ENCODE measurements at regions not wholly inside any gene's neighbourhood (a gene's known extent, or its start where the extent isn't known, plus 50 kb on each side); places are given as distances from the start of the nearest gene placed in this dataset.

DNA sequence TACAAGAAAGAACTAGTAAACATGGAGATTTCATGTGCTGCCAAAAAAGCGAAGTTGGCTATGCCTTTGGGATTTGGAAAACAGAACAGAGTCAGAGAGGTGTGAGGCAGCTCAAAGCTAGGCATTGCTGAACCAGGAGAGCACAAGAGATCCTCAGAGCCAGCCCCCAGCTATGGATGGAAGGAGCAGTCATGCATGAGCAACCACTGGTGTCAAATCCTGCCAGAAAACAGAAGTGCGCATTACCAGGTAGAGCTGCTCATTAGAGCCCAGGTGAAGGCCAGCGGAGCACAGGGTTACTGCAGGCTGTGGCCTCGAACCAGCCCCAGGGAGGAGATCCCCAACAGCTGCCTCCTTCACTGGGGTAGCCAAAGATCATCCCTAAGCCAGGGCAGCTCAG is 173.2 kb upstream of the KIAA1217 start:
- Mint-ChIP-seq H3K36me3 (ENCODE audit: low read depth) (no peaks in the 10 kb centered on the region), H3K27me3 (ENCODE audit: low read depth) (peaks cover 2% of the 10 kb centered on the region), H3K27ac (no peak overlapping the region), H3K4me3 (no peak overlapping the region), H3K4me1 (ENCODE audit: low read depth) (no peaks in the 10 kb centered on the region), H3K9me3 (no peaks in the 10 kb centered on the region)
- CTCF ChIA-PET: interaction anchor here (0.5 kb wide), 1 partner anchor 42 kb away, joined by 4 read pairs; no protein-coding TSS in a partner anchor
- intact Hi-C loops (cut with micrococcal nuclease): no loop called here
- DNase-seq: no peak

DNA sequence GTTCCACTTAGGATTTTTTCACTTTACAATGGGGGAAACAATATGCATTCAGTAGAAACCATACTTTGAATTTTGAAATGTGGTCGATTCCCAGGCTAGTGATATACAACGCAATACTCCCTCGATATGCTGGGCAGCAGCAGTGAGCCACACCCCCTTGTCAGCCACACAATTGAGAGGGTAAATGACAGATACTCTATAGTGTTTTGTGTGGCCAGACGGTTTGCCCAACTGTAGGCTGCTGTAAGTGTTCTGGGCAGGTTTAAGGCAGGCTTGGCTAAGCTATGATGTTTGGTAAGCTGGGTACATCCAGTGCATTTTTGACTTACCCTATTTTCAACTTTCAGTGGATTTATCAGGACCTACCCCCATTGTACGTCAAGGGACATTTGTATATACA is 169.6 kb upstream of the KIAA1217 start:
- intact Hi-C loops (cut with micrococcal nuclease): no loop called here

GRCh38 chr10:24039897-24040296 is 169.0 kb upstream of the KIAA1217 start:
- Mint-ChIP-seq H3K9me3 (no peaks in the 10 kb centered on the region), H3K36me3 (ENCODE audit: low read depth) (no peaks in the 10 kb centered on the region), H3K27ac (no peak overlapping the region), H3K4me1 (ENCODE audit: low read depth) (no peaks in the 10 kb centered on the region), H3K27me3 (ENCODE audit: low read depth) (peaks cover 2% of the 10 kb centered on the region), H3K4me3 (no peak overlapping the region)
- CTCF ChIA-PET: no interaction called here
- no peak for DNase-seq
- intact Hi-C loops (cut with micrococcal nuclease): no loop called here

More for the DNA sequence above, 169.6 kb upstream of the KIAA1217 start:
- no peak for DNase-seq
- Mint-ChIP-seq H3K36me3 (ENCODE audit: low read depth) (no peaks in the 10 kb centered on the region), H3K27me3 (ENCODE audit: low read depth) (peaks cover 2% of the 10 kb centered on the region), H3K27ac (no peak overlapping the region), H3K4me3 (no peak overlapping the region), H3K9me3 (no peaks in the 10 kb centered on the region), H3K4me1 (ENCODE audit: low read depth) (no peaks in the 10 kb centered on the region)
- CTCF ChIA-PET: no interaction called here

DNA sequence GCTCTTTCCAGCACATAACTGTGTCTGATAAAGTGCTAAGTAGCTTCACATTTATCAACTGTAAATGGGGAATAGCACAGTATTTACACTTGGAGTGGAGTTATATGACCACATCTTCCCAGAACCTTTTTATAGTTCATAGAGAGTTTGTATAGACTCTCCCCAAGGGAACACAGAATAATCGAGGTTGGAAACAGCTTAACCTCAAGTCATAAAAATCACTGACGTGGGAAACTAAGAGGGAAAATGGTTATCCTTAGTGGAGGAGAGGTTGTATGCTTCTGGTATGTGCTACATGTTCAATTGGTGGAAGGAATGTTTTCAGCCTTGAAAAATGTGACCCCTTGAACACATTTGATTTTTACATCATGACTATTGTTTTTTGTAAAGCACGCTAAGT is 167.9 kb upstream of the KIAA1217 start:
- H3K9me3 Mint-ChIP-seq: no peaks in the 10 kb centered on the region
- no peaks in the 10 kb centered on the region for H3K4me1 Mint-ChIP-seq (ENCODE audit: low read depth)
- no peaks in the 10 kb centered on the region for H3K27me3 Mint-ChIP-seq (ENCODE audit: low read depth)
- H3K36me3 Mint-ChIP-seq (ENCODE audit: low read depth): no peaks in the 10 kb centered on the region
- no peak overlapping the region for H3K4me3 Mint-ChIP-seq
- no peak overlapping the region for H3K27ac Mint-ChIP-seq
- no peak for DNase-seq
- intact Hi-C loops (cut with micrococcal nuclease): no loop called here
- CTCF ChIA-PET: no interaction called here

DNA sequence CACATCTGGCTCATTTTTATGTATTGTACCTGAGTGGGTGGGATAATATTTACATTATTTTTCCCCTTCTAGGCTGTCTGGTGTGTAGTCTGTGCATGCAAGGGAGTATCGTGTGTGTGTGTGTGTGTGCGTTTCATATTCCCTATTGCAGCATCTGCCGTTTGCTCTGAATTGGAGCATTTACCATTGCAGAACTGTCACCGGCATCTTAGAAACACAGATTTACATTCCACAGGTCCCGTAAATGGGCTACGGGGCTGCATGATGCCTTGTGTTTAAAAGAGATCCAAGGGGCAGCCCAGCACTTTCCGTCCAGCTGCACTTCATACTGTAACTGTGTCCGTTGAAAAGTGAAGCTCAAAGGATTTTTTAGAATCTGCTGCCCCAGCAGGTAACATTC is 167.1 kb upstream of the KIAA1217 start:
- no peaks in the 10 kb centered on the region for H3K36me3 Mint-ChIP-seq (ENCODE audit: low read depth)
- no peaks in the 10 kb centered on the region for H3K4me1 Mint-ChIP-seq (ENCODE audit: low read depth)
- CTCF ChIA-PET: no interaction called here
- H3K9me3 Mint-ChIP-seq: no peaks in the 10 kb centered on the region
- no peaks in the 10 kb centered on the region for H3K27me3 Mint-ChIP-seq (ENCODE audit: low read depth)
- no peak overlapping the region for H3K27ac Mint-ChIP-seq
- DNase-seq: no peak
- intact Hi-C loops (cut with micrococcal nuclease): no loop called here
- H3K4me3 Mint-ChIP-seq: no peak overlapping the region

DNA sequence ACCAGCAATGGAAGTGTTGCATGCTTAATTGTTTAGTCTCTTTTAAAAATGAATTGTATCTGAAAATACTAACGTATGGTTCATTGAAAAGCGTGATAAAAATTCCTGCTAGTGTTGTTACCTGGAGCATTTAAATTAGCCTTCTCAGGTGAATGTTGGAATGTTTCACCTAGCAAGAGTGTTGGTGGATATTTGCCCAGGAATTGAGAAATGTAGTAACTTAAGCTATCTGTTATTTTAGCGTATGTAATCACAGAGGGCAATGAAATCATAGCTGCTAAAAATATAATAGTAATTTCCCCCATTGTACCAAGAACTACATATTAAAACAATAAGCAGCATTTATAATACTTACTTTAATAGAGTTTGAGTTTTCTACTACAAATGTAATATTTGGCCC is 166.1 kb upstream of the KIAA1217 start:
- intact Hi-C loops (cut with micrococcal nuclease): no loop called here

DNA sequence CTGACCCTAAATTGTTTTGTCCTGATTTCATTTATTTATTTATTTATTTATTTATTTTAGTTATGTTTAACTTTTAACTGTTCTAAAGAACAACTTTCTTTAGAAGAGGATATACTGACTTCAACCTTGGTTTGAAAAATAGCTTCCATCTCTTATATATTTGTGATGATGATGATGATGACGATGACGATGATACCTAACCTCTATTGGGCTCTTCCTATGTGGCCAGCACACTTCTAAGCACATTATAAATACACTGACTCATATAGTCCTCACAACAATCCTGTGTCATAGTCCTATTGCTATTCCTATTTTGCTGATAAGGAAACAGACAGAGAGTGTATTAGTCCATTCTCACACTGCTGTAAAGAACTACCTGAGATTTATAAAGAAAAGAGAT is 162.9 kb upstream of the KIAA1217 start:
- Mint-ChIP-seq H3K27ac (no peak overlapping the region), H3K27me3 (ENCODE audit: low read depth) (no peaks in the 10 kb centered on the region), H3K9me3 (no peaks in the 10 kb centered on the region), H3K4me1 (ENCODE audit: low read depth) (no peaks in the 10 kb centered on the region), H3K4me3 (no peak overlapping the region), H3K36me3 (ENCODE audit: low read depth) (no peaks in the 10 kb centered on the region)
- CTCF ChIA-PET: no interaction called here
- no peak for DNase-seq
- intact Hi-C loops (cut with micrococcal nuclease): no loop called here

More for the DNA sequence above, 166.1 kb upstream of the KIAA1217 start:
- CTCF ChIA-PET: no interaction called here
- no peaks in the 10 kb centered on the region for H3K36me3 Mint-ChIP-seq (ENCODE audit: low read depth)
- H3K4me3 Mint-ChIP-seq: no peak overlapping the region
- no peaks in the 10 kb centered on the region for H3K9me3 Mint-ChIP-seq
- no peaks in the 10 kb centered on the region for H3K27me3 Mint-ChIP-seq (ENCODE audit: low read depth)
- no peak for DNase-seq
- H3K4me1 Mint-ChIP-seq (ENCODE audit: low read depth): no peaks in the 10 kb centered on the region
- no peak overlapping the region for H3K27ac Mint-ChIP-seq

- Mint-ChIP-seq H3K27ac (no peak overlapping the region), H3K9me3 (no peaks in the 10 kb centered on the region), H3K36me3 (ENCODE audit: low read depth) (no peaks in the 10 kb centered on the region), H3K4me1 (ENCODE audit: low read depth) (no peaks in the 10 kb centered on the region), H3K27me3 (ENCODE audit: low read depth) (no peaks in the 10 kb centered on the region), H3K4me3 (no peak overlapping the region)
- intact Hi-C loops (cut with micrococcal nuclease): no loop called here
- DNase-seq: no peak
- CTCF ChIA-PET: no interaction called here
Measured at GRCh38 chr10:24047176-24047575, 161.8 kb upstream of the KIAA1217 start.

DNA sequence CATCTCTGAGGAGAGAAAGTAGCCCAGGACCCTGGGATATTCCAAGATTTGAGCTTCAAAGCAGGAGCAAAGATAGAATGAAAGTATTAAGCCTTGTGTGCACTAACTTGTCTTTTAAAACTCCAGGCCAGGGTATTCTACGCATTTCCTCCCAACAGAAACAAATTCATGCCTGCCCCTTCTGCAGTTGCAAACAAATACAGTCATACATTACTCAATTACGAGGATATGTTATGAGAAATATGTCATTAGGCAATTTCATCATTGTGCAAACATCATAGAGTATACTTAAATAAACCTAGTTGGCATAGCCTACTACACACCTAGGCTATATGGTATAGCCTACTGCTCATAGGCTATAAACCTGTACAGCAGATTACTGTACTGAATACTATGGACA is 154.5 kb upstream of the KIAA1217 start:
- H3K36me3 Mint-ChIP-seq (ENCODE audit: low read depth): no peaks in the 10 kb centered on the region
- intact Hi-C loops (cut with micrococcal nuclease): no loop called here
- H3K27ac Mint-ChIP-seq: no peak overlapping the region
- CTCF ChIA-PET: no interaction called here
- no peaks in the 10 kb centered on the region for H3K9me3 Mint-ChIP-seq
- DNase-seq: no peak
- no peaks in the 10 kb centered on the region for H3K4me1 Mint-ChIP-seq (ENCODE audit: low read depth)
- H3K4me3 Mint-ChIP-seq: no peak overlapping the region
- no peaks in the 10 kb centered on the region for H3K27me3 Mint-ChIP-seq (ENCODE audit: low read depth)

GRCh38 chr10:24080207-24080606 is 128.7 kb upstream of the KIAA1217 start:
- intact Hi-C loops (cut with micrococcal nuclease): no loop called here
- no peaks in the 10 kb centered on the region for H3K27me3 Mint-ChIP-seq (ENCODE audit: low read depth)
- CTCF ChIA-PET: no interaction called here
- no peaks in the 10 kb centered on the region for H3K9me3 Mint-ChIP-seq
- no peaks in the 10 kb centered on the region for H3K4me1 Mint-ChIP-seq (ENCODE audit: low read depth)
- no peak overlapping the region for H3K27ac Mint-ChIP-seq
- H3K36me3 Mint-ChIP-seq (ENCODE audit: low read depth): no peaks in the 10 kb centered on the region
- H3K4me3 Mint-ChIP-seq: no peak overlapping the region
- no peak for DNase-seq

GRCh38 chr10:24086296-24087086 is 122.4 kb upstream of the KIAA1217 start:
- Mint-ChIP-seq H3K9me3 (no peaks in the 10 kb centered on the region), H3K27me3 (ENCODE audit: low read depth) (no peaks in the 10 kb centered on the region), H3K4me1 (ENCODE audit: low read depth) (no peaks in the 10 kb centered on the region), H3K4me3 (no peak overlapping the region), H3K36me3 (ENCODE audit: low read depth) (no peaks in the 10 kb centered on the region), H3K27ac (no peak overlapping the region)
- DNase-seq: no peak
- CTCF ChIA-PET: interaction anchor here (0.6 kb wide), 1 partner anchor 1671 kb away, joined by 3 read pairs; no protein-coding TSS in a partner anchor
- intact Hi-C loops (cut with micrococcal nuclease): no loop called here

- Mint-ChIP-seq H3K4me3 (no peak overlapping the region), H3K27me3 (ENCODE audit: low read depth) (no peaks in the 10 kb centered on the region), H3K27ac (no peak overlapping the region), H3K36me3 (ENCODE audit: low read depth) (no peaks in the 10 kb centered on the region), H3K9me3 (peaks cover 7% of the 10 kb centered on the region), H3K4me1 (ENCODE audit: low read depth) (no peaks in the 10 kb centered on the region)
- CTCF ChIA-PET: no interaction called here
- DNase-seq: no peak
- intact Hi-C loops (cut with micrococcal nuclease): no loop called here
Measured at GRCh38 chr10:24091256-24091655, 117.7 kb upstream of the KIAA1217 start.

DNA sequence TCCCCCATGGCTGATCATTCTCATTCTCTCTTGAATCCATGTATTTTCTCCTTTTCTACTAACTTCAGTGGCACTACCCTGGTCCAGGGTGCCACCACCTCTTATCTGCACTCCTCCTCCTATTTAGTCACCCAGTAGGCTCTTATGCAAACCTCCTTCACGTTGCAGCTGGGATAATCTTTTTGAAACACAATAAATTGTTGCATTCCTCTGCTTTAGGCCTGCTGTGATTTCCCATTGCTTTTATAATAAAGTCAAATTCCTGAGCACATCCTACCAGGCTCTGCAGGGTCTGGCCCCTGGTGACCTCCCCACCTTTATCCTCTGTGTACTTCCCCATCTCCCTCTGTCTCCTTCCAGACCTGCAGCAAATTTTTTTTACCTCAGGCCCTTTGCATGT is 112.7 kb upstream of the KIAA1217 start:
- Mint-ChIP-seq H3K4me1 (ENCODE audit: low read depth) (no peaks in the 10 kb centered on the region), H3K27me3 (ENCODE audit: low read depth) (no peaks in the 10 kb centered on the region), H3K4me3 (no peak overlapping the region), H3K9me3 (peaks cover 7% of the 10 kb centered on the region), H3K36me3 (ENCODE audit: low read depth) (no peaks in the 10 kb centered on the region), H3K27ac (no peak overlapping the region)
- CTCF ChIA-PET: interaction anchor here (0.7 kb wide), 1 partner anchor 409 kb away, joined by 3 read pairs; no protein-coding TSS in a partner anchor
- no peak for DNase-seq
- intact Hi-C loops (cut with micrococcal nuclease): no loop called here
